NOMO-1 (cell line): ENCODE measurements at regions not wholly inside any gene's neighbourhood (a gene's known extent, or its start where the extent isn't known, plus 50 kb on each side); places are given as distances from the start of the nearest gene placed in this dataset.
"Not testable (repeated sequence)": the region's sequence is repeated elsewhere in the genome, so short reads cannot be mapped to it uniquely, and the experiment has no call there.

Experiments used
- DNase-seq, 2 experiments: peaks; one replicate each; lab custom pipeline; 2025; ENCODE audit not compliant: unreplicated experiment in 2 of 2; lab: John Stamatoyannopoulos, UW

GRCh38 chr10:125252937-125253336 is 92.6 kb upstream of the CTBP2 start:
- no peak for DNase-seq

- DNase-seq, result not testable (repeated sequence)
These were observed 90.5 kb upstream of the CTBP2 start for GRCh38 chr10:125250834-125251233.

GRCh38 chr10:125249948-125250347 is 89.6 kb upstream of the CTBP2 start:
- no peak for DNase-seq

GRCh38 chr10:125248489-125248888 is 88.1 kb upstream of the CTBP2 start:
- DNase-seq, result no peak

GRCh38 chr10:125247576-125247975 is 87.2 kb upstream of the CTBP2 start:
- no peak for DNase-seq

GRCh38 chr10:125243532-125244253 is 83.3 kb upstream of the CTBP2 start:
- DNase-seq, result no peak

GRCh38 chr10:125238682-125239081 is 78.3 kb upstream of the CTBP2 start:
- no peak for DNase-seq

- DNase-seq, result no peak
These were observed 75.7 kb upstream of the CTBP2 start for GRCh38 chr10:125236091-125236490.

- DNase-seq, result no peak
These were observed 75.0 kb upstream of the CTBP2 start for GRCh38 chr10:125235093-125236069.

- not testable (repeated sequence) for DNase-seq
These were observed 74.2 kb upstream of the CTBP2 start for GRCh38 chr10:125234576-125234975.

GRCh38 chr10:125233726-125234125 is 73.4 kb upstream of the CTBP2 start:
- DNase-seq, result no peak

- no peak for DNase-seq
These were observed 72.5 kb upstream of the CTBP2 start for GRCh38 chr10:125232841-125233240.

GRCh38 chr10:125231813-125232475 is 71.6 kb upstream of the CTBP2 start:
- no peak for DNase-seq

- no peak for DNase-seq
These were observed 70.9 kb upstream of the CTBP2 start for GRCh38 chr10:125231116-125231812.

- no peak for DNase-seq
These were observed 69.9 kb upstream of the CTBP2 start for GRCh38 chr10:125230251-125230650.

GRCh38 chr10:125228245-125228940 is 68.0 kb upstream of the CTBP2 start:
- not testable (repeated sequence) for DNase-seq

- DNase-seq, result no peak
These were observed 67.2 kb upstream of the CTBP2 start for GRCh38 chr10:125227546-125227945.

- no peak for DNase-seq
These were observed 66.5 kb upstream of the CTBP2 start for GRCh38 chr10:125226823-125227222.

GRCh38 chr10:125226005-125226404 is 65.6 kb upstream of the CTBP2 start:
- no peak for DNase-seq

- DNase-seq, result no peak
These were observed 64.7 kb upstream of the CTBP2 start for GRCh38 chr10:125225051-125225450.
